GM18951 (cell line): ENCODE measurements at regions not wholly inside any gene's neighbourhood (a gene's known extent, or its start where the extent isn't known, plus 50 kb on each side); places are given as distances from the start of the nearest gene placed in this dataset.

ENCODE experiments used
- POLR2A ChIP-seq: IDR thresholded peaks from 4 replicates; pipeline ENCODE4 v1.6.1; 2011; ENCODE audit warnings: mild to moderate bottlenecking; ENCODE audit not compliant: insufficient read length, insufficient read depth; ENCODE audit errors: extremely low read depth
- in situ Hi-C: fragments of 300-500 bp; cut with MboI; formaldehyde crosslinking; loops from one replicate; pipeline ENCODE4 v1.12.0; 2022; ENCODE audit warnings: low sequenced_read_pairs, mixed read lengths, inconsistent platforms; ENCODE audit not compliant: unreplicated experiment

- TF ChIP-seq POLR2A: no peak
- in situ Hi-C loops: no loop called here
These were observed 147.6 kb upstream of the ATP6AP2 start for GRCh38 chrX:40433160-40433559.

- in situ Hi-C loops: no loop called here
- TF ChIP-seq POLR2A: no peak
These were observed 156.5 kb upstream of the ATP6AP2 start for GRCh38 chrX:40424259-40424658.

GRCh38 chrX:40423299-40423698, 157.5 kb upstream of the ATP6AP2 start:
- no peak for TF ChIP-seq POLR2A

GRCh38 chrX:40422021-40422420, 158.7 kb upstream of the ATP6AP2 start:
- in situ Hi-C loops: no loop called here
- no peak for TF ChIP-seq POLR2A

More at GRCh38 chrX:40423299-40423698, 157.5 kb upstream of the ATP6AP2 start:
- in situ Hi-C loops: no loop called here

- in situ Hi-C loops: no loop called here
- TF ChIP-seq POLR2A: no peak
These were observed 159.7 kb upstream of the ATP6AP2 start for GRCh38 chrX:40420899-40421729.

- in situ Hi-C loops: no loop called here
- TF ChIP-seq POLR2A: no peak
These were observed 162.0 kb upstream of the ATP6AP2 start for GRCh38 chrX:40418813-40419195.

GRCh38 chrX:40418146-40418812, 162.5 kb upstream of the ATP6AP2 start:
- in situ Hi-C loops: no loop called here
- no peak for TF ChIP-seq POLR2A

- no peak for TF ChIP-seq POLR2A
- in situ Hi-C loops: no loop called here
These were observed 165.1 kb upstream of the ATP6AP2 start for GRCh38 chrX:40415675-40416074.

- no peak for TF ChIP-seq POLR2A
- in situ Hi-C loops: no loop called here
These were observed 166.4 kb upstream of the ATP6AP2 start for GRCh38 chrX:40414335-40414734.

- TF ChIP-seq POLR2A: no peak
- in situ Hi-C loops: no loop called here
These were observed 169.2 kb upstream of the ATP6AP2 start for GRCh38 chrX:40411340-40412111.

- TF ChIP-seq POLR2A: no peak
- in situ Hi-C loops: no loop called here
These were observed 169.9 kb upstream of the ATP6AP2 start for GRCh38 chrX:40410859-40411258.

- in situ Hi-C loops: no loop called here
- no peak for TF ChIP-seq POLR2A
These were observed 174.4 kb upstream of the ATP6AP2 start for GRCh38 chrX:40406330-40406859.

GRCh38 chrX:40405399-40405798, 175.4 kb upstream of the ATP6AP2 start:
- no peak for TF ChIP-seq POLR2A
- in situ Hi-C loops: no loop called here

- TF ChIP-seq POLR2A: no peak
- in situ Hi-C loops: no loop called here
These were observed 177.0 kb upstream of the ATP6AP2 start for GRCh38 chrX:40403757-40404156.
